ENCODE measurements at regions not wholly inside any gene's neighbourhood (a gene's known extent, or its start where the extent isn't known, plus 50 kb on each side); places are given as distances from the start of the nearest gene placed in this dataset.

GRCh38 chr6:56758553-56758952, 115.9 kb upstream of the DST start:
- H3K27ac Mint-ChIP-seq = no peak overlapping the region
- no peak for ATAC-seq
- no peak for DNase-seq

GRCh38 chr6:56758120-56758519, 115.4 kb upstream of the DST start:
- Mint-ChIP-seq H3K27ac (no peak overlapping the region), H3K27me3 (peaks cover 5% of the 10 kb centered on the region), H3K4me1 (no peaks in the 10 kb centered on the region), H3K9me3 (no peaks in the 10 kb centered on the region), H3K4me3 (no peak overlapping the region)
- DNase-seq = no peak
- ATAC-seq = no peak

More at GRCh38 chr6:56758553-56758952, 115.9 kb upstream of the DST start:
- no peaks in the 10 kb centered on the region for H3K4me1 Mint-ChIP-seq
- H3K4me3 Mint-ChIP-seq = no peak overlapping the region
- H3K27me3 Mint-ChIP-seq = peaks cover under 1% of the 10 kb centered on the region
- no peaks in the 10 kb centered on the region for H3K9me3 Mint-ChIP-seq

- no peak for DNase-seq
- H3K4me3 Mint-ChIP-seq = no peak overlapping the region
Observed at GRCh38 chr6:56757588-56757984, 114.9 kb upstream of the DST start.

GRCh38 chr6:56756791-56757587, 114.3 kb upstream of the DST start:
- H3K27ac Mint-ChIP-seq = no peak overlapping the region
- ATAC-seq (no peak), DNase-seq (no peak)
- no peak overlapping the region for H3K4me3 Mint-ChIP-seq
- no peaks in the 10 kb centered on the region for H3K4me1 Mint-ChIP-seq
- no peaks in the 10 kb centered on the region for H3K9me3 Mint-ChIP-seq
- H3K27me3 Mint-ChIP-seq = peaks cover 10% of the 10 kb centered on the region

More at GRCh38 chr6:56757588-56757984, 114.9 kb upstream of the DST start:
- Mint-ChIP-seq H3K4me1 (no peaks in the 10 kb centered on the region), H3K27ac (no peak overlapping the region), H3K9me3 (no peaks in the 10 kb centered on the region), H3K27me3 (peaks cover 10% of the 10 kb centered on the region)
- ATAC-seq = no peak

GRCh38 chr6:56756219-56756789, 113.6 kb upstream of the DST start:
- H3K27me3 Mint-ChIP-seq = peaks cover 10% of the 10 kb centered on the region
- ATAC-seq = peak; percentile 37

GRCh38 chr6:56755040-56755439, 112.4 kb upstream of the DST start:
- Mint-ChIP-seq H3K27ac (no peak overlapping the region), H3K4me3 (no peak overlapping the region), H3K27me3 (peaks cover 10% of the 10 kb centered on the region), H3K9me3 (no peaks in the 10 kb centered on the region), H3K4me1 (peaks cover under 1% of the 10 kb centered on the region)
- ATAC-seq (no peak), DNase-seq (no peak)

More at GRCh38 chr6:56756219-56756789, 113.6 kb upstream of the DST start:
- Mint-ChIP-seq H3K4me3 (no peak overlapping the region), H3K27ac (no peak overlapping the region), H3K4me1 (no peaks in the 10 kb centered on the region), H3K9me3 (no peaks in the 10 kb centered on the region)
- no peak for DNase-seq

GRCh38 chr6:56753811-56754210, 111.1 kb upstream of the DST start:
- DNase-seq (no peak), ATAC-seq (no peak)
- no peak overlapping the region for H3K4me3 Mint-ChIP-seq
- H3K4me1 Mint-ChIP-seq = peaks cover 9% of the 10 kb centered on the region
- H3K9me3 Mint-ChIP-seq = no peaks in the 10 kb centered on the region
- H3K27ac Mint-ChIP-seq = no peak overlapping the region
- peaks cover 10% of the 10 kb centered on the region for H3K27me3 Mint-ChIP-seq

GRCh38 chr6:56752534-56752933, 109.8 kb upstream of the DST start:
- Mint-ChIP-seq H3K4me3 (no peak overlapping the region), H3K27ac (no peak overlapping the region), H3K27me3 (peaks cover 10% of the 10 kb centered on the region), H3K4me1 (peaks cover 9% of the 10 kb centered on the region), H3K9me3 (no peaks in the 10 kb centered on the region)
- DNase-seq (no peak), ATAC-seq (no peak)

- Mint-ChIP-seq H3K27ac (no peak overlapping the region), H3K27me3 (peaks cover 10% of the 10 kb centered on the region), H3K4me3 (no peak overlapping the region), H3K4me1 (peaks cover 9% of the 10 kb centered on the region), H3K9me3 (no peaks in the 10 kb centered on the region)
- ATAC-seq (no peak), DNase-seq (no peak)
Observed at GRCh38 chr6:56752009-56752408, 109.3 kb upstream of the DST start.

GRCh38 chr6:56751604-56752003, 108.9 kb upstream of the DST start:
- ATAC-seq = no peak
- no peak for DNase-seq
- peaks cover 9% of the 10 kb centered on the region for H3K4me1 Mint-ChIP-seq
- H3K27me3 Mint-ChIP-seq = peaks cover 10% of the 10 kb centered on the region
- no peak overlapping the region for H3K27ac Mint-ChIP-seq
- H3K9me3 Mint-ChIP-seq = no peaks in the 10 kb centered on the region
- no peak overlapping the region for H3K4me3 Mint-ChIP-seq

- no peak for ATAC-seq
- Mint-ChIP-seq H3K27ac (no peak overlapping the region), H3K4me1 (peaks cover 9% of the 10 kb centered on the region), H3K4me3 (no peak overlapping the region), H3K9me3 (no peaks in the 10 kb centered on the region), H3K27me3 (peaks cover 10% of the 10 kb centered on the region)
- DNase-seq = no peak
Observed at GRCh38 chr6:56750686-56751085, 108.0 kb upstream of the DST start.

- H3K9me3 Mint-ChIP-seq = no peaks in the 10 kb centered on the region
- H3K27me3 Mint-ChIP-seq = peaks cover 13% of the 10 kb centered on the region
- no peak overlapping the region for H3K4me3 Mint-ChIP-seq
- ATAC-seq (no peak), DNase-seq (no peak)
- H3K27ac Mint-ChIP-seq = no peak overlapping the region
- H3K4me1 Mint-ChIP-seq = peaks cover 9% of the 10 kb centered on the region
Observed at GRCh38 chr6:56749632-56750151, 107.0 kb upstream of the DST start.

- H3K27me3 Mint-ChIP-seq = peaks cover 13% of the 10 kb centered on the region
- DNase-seq (no peak), ATAC-seq (no peak)
- no peaks in the 10 kb centered on the region for H3K9me3 Mint-ChIP-seq
- H3K4me3 Mint-ChIP-seq = no peak overlapping the region
- peaks cover 9% of the 10 kb centered on the region for H3K4me1 Mint-ChIP-seq
- H3K27ac Mint-ChIP-seq = peak overlapping the region in 1 of 2 donors; percentile 23
Observed at GRCh38 chr6:56746767-56747504, 104.2 kb upstream of the DST start.

- no peaks in the 10 kb centered on the region for H3K9me3 Mint-ChIP-seq
- ATAC-seq = no peak
- no peak overlapping the region for H3K27ac Mint-ChIP-seq
- DNase-seq = no peak
- no peak overlapping the region for H3K4me3 Mint-ChIP-seq
- H3K27me3 Mint-ChIP-seq = peaks cover 13% of the 10 kb centered on the region
- peaks cover 9% of the 10 kb centered on the region for H3K4me1 Mint-ChIP-seq
Observed at GRCh38 chr6:56745971-56746370, 103.3 kb upstream of the DST start.

GRCh38 chr6:56745081-56745480, 102.4 kb upstream of the DST start:
- Mint-ChIP-seq H3K9me3 (no peaks in the 10 kb centered on the region), H3K27ac (no peak overlapping the region), H3K27me3 (peaks cover 13% of the 10 kb centered on the region), H3K4me1 (peaks cover 8% of the 10 kb centered on the region), H3K4me3 (no peak overlapping the region)
- DNase-seq (no peak), ATAC-seq (no peak)

- no peak overlapping the region for H3K4me3 Mint-ChIP-seq
- peaks cover 3% of the 10 kb centered on the region for H3K4me1 Mint-ChIP-seq
- no peaks in the 10 kb centered on the region for H3K9me3 Mint-ChIP-seq
- no peak overlapping the region for H3K27ac Mint-ChIP-seq
- ATAC-seq (no peak), DNase-seq (no peak)
- peaks cover 13% of the 10 kb centered on the region for H3K27me3 Mint-ChIP-seq
Observed at GRCh38 chr6:56744528-56744927, 101.8 kb upstream of the DST start.
